ENCODE measurements at regions not wholly inside any gene's neighbourhood (a gene's known extent, or its start where the extent isn't known, plus 50 kb on each side); places are given as distances from the start of the nearest gene placed in this dataset.
"Not testable (repeated sequence)": the region's sequence is repeated elsewhere in the genome, so short reads cannot be mapped to it uniquely, and the experiment has no call there.

DNA sequence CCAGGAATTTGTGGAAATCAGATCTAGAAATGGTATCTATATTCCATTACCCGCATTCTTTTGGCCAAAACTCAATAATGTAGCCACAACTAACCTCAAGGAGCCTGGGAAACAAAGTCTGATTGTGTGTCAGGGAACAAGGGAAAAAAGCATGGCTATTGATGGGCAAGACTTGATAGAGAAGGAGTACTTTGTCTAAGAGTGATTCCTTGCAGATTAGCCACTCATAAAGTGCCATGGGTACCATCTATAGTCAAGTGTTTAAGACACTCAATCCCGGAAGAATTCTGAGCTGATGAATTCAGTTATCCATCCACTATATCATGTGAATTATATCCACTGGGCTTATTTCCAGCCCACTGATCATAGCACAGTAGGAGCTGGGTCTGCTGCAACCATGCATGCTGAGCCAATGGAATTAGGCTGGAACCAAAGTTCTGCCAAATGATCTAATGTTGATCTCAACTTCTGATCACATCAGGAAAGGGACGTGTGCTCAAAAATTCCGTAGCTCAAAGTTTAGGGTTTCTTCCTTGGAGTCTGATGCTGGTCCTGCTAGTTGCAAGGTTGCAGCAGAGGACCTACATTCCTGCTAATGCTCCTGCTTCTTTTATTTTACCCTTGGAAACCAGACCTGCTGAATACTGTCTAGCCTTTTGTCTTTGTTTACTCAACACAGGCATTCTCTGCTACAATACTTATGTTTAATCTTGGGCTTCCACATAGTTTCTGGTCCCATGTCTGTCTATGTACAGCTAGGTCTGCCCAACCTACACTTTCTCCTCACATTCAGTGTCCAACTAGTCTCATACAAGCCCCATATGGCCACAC is 629.7 kb downstream of the IRS1 start:
- no peaks in the 10 kb centered on the region for H3K9me3 ChIP-seq
- no peak overlapping the region for H3K4me3 ChIP-seq
- no peaks in the 10 kb centered on the region for H3K36me3 ChIP-seq
- H3K27me3 ChIP-seq, result no peaks in the 10 kb centered on the region
- DNase-seq, result peak; percentile 59

DNA sequence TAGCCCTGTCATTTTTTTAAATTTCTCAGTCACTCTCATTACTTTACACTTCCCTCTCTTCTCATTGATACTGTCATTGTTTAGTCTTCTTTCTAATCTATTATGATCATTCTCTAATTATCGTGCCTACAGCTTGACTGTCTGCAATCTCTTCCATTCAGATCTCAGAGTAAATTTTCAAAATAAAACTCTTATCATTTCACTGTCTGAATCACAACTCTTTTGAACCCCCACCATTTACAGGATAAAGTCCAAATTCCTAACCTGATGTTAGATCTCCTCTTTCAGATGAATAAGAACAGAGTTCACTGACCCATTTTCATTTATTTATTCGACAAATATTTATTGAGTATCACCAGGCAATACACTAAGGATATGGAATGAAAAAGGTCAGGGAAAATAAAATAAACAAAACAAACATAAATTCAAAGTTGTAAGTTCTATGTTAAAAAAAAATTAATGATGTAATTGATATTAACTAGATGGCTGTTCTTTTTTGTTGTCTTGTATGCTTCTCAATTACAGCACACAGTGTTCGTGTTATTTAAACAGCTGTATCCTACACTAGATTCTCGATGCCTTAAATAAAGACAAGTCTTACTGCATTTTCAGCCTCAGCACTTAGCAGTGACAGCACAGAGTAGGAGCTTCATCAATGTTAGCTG is 631.0 kb downstream of the IRS1 start:
- no peaks in the 10 kb centered on the region for H3K27me3 ChIP-seq
- H3K36me3 ChIP-seq, result no peaks in the 10 kb centered on the region
- no peaks in the 10 kb centered on the region for H3K9me3 ChIP-seq
- DNase-seq, result no peak
- no peak overlapping the region for H3K4me3 ChIP-seq

DNA sequence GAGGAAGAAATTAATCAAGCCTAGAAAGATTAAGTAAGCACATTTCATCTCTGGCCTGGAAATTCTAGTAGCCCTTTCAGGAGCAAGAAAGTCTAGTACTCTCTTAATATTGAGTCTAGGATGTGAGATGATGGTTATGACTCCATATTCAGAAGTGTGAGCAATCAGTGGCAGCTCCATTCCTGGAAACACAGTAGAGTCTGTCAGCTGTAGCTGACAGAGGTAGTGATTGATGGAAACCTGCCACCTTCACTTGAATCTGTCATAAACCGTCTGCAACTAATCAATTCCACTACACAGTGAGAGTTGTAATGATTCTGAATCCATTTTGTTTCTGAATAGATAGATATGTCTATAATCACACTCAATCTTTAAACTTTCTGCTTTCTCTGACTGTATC is 635.1 kb downstream of the IRS1 start:
- DNase-seq, result no peak
- Histone ChIP-seq H3K27me3 (no peaks in the 10 kb centered on the region), H3K9me3 (no peaks in the 10 kb centered on the region), H3K36me3 (no peaks in the 10 kb centered on the region), H3K4me3 (no peak overlapping the region)

DNA sequence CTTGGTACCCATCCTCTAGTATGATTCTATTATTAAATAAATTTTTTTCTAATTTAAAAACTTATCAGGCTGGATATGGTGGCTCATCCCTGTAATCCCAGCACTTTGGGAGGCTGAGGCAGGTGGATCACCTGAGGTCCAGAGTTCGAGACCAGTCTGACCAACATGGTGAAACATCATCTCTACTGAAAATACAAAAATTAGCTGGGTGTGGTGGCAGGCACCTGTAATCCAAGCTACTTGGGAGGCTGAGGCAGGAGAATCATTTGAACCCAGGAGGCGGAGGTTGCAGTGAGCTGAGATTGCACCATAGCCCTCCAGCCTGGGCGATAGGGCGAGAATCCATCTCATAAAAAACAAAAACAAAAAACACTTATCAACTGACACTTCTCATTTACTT is 639.0 kb downstream of the IRS1 start:
- not testable (repeated sequence) for H3K9me3 ChIP-seq, DNase-seq, H3K4me3 ChIP-seq, H3K36me3 ChIP-seq, H3K27me3 ChIP-seq

DNA sequence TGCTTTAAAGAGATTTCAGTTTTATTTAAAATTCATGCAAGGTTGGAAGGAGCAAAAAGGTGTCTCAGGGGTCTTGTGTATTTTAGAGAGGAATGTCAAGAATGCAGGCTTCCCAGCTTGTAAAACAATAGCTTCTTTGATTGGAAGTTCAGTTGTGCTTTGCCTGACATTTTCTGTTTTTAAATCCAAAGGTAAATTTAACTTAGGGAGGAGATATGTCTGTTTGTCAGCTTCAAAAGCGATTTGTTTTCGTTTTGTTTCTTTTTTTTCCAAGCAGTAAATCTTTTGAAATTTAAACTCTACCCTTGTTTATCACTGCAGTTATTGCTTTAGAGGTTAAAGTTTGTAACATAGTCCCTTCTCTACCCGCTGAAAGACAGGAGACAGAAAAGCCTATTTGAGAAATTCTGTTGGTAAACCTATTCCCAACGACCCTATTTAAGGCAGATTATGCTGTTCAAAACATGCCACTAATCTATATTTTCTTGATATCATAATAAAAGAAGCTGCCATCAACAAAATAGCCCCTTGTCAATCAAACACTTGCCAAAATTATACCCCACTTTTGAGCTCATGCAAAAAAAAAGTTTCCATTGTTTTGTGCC is 639.6 kb downstream of the IRS1 start:
- no peaks in the 10 kb centered on the region for H3K27me3 ChIP-seq
- no peak for DNase-seq

DNA sequence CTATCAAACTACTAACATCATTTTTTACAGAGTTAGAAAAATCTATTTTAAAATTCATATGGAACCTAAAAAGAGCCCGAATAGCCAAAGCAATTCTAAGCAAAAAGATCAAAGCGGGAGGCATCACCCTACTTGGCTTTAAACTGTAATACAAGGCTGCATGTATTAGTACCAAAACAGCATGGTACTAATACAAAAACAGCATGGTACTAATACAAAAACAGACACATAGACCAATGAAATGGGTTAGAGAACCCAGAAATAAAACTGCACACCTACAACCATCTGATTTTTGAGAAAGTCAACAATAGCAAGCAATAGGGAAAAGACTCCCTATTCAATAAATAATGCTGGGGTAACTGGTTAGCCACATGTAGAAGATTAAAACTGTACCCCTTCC is 640.7 kb downstream of the IRS1 start:
- H3K4me3 ChIP-seq, result no peak overlapping the region
- no peaks in the 10 kb centered on the region for H3K9me3 ChIP-seq
- no peaks in the 10 kb centered on the region for H3K36me3 ChIP-seq
- no peaks in the 10 kb centered on the region for H3K27me3 ChIP-seq
- no peak for DNase-seq

More for the DNA sequence above, 639.6 kb downstream of the IRS1 start:
- no peak overlapping the region for H3K4me3 ChIP-seq
- no peaks in the 10 kb centered on the region for H3K9me3 ChIP-seq
- no peaks in the 10 kb centered on the region for H3K36me3 ChIP-seq

DNA sequence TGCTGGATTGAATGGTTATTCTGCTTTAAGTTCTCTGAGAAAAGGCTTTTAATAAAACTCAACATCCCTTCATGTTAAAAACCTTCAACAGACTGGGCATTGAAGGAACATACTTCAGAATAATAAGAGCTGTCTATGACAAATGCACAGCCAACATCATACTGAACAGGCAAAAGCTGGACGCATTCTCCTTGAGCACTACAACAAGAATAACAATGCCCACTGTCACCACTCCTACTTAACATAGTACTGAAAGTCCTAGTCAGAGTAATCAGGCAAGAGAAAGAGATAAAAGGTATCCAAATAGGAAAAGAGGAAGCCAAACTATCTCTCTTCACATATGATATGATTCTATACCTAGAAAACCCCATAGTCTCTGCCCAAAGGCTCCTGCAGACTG is 641.4 kb downstream of the IRS1 start:
- H3K27me3 ChIP-seq, result no peaks in the 10 kb centered on the region
- H3K36me3 ChIP-seq, result no peaks in the 10 kb centered on the region
- DNase-seq, result no peak
- H3K4me3 ChIP-seq, result no peak overlapping the region
- H3K9me3 ChIP-seq, result no peaks in the 10 kb centered on the region

DNA sequence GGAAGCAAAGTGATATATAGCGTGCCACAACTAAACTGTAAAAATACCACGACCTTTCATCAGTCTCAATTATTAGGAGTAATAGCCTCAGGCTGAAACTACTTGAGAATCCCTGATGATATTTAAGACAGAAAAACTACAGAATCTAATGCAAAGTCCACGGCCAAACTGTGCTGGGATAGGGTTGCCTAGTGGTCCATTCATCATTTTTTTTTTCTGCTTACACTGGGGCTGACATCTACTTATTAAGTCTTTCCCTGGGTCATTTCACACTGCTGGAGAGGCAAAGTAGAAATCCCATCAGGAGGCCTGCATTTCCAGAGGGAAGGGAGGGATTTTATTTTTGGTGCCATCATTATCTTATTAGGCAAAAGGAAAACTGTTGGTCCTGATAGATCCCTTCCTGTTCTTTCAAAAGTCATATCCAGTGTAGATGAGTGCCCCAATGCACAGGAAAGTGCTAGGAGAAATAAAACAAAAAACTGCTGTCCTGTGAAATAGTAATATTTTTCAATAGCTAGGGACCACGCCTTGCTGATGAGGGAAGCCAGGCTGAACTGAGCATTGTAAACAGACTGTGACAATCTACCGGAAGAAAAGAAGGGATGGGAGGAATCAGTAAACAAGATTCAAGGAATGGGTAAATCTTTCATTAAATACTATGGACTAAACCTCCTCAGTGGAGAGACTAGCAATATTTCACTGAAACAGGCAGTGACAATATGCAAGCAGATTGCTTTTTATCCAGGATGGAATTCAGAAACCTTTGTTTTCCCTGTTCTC is 644.3 kb downstream of the IRS1 start:
- Histone ChIP-seq H3K4me3 (no peak overlapping the region), H3K36me3 (no peaks in the 10 kb centered on the region), H3K27me3 (no peaks in the 10 kb centered on the region), H3K9me3 (no peaks in the 10 kb centered on the region)
- DNase-seq, result no peak

DNA sequence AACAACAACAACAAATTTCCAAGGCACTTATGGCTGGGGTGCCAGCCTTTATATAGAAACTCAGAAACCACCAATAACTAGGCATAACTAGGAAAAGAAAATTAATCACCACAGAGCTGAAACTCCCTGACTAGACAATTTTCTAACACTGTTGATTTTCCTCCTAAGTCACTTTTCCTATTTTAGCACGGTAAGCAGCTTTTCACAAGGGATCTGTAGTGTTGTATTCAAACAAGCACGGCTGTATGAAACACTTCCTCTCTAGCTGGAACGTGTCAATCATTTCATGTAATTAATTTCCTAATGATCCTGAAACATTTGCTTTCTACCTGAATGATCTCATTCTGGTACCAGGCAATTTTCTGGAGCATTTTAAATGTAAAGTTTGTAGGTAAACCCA is 645.0 kb downstream of the IRS1 start:
- Histone ChIP-seq H3K9me3 (no peaks in the 10 kb centered on the region), H3K4me3 (no peak overlapping the region), H3K27me3 (no peaks in the 10 kb centered on the region), H3K36me3 (no peaks in the 10 kb centered on the region)
- no peak for DNase-seq

DNA sequence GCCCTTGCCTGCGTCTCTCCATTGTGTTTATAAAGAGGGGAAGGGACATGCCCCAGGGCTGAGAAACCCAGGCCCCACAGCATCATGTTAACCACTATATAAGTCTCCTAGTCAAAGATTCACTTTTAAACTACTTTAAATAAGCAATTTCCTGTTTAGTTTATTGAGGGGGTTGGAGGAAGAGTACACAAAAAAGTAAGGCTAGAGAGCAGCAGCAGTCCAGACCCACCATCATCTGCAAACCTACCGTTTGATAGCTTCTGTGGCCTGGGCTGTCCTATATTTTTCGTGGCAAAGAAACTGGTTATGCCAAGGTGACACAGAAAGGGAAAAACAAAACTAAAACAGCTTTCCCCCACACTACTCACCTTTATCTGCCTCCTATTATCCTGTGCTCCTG is 646.1 kb downstream of the IRS1 start:
- Histone ChIP-seq H3K27me3 (no peaks in the 10 kb centered on the region), H3K9me3 (no peaks in the 10 kb centered on the region), H3K36me3 (no peaks in the 10 kb centered on the region), H3K4me3 (no peak overlapping the region)
- DNase-seq, result no peak

DNA sequence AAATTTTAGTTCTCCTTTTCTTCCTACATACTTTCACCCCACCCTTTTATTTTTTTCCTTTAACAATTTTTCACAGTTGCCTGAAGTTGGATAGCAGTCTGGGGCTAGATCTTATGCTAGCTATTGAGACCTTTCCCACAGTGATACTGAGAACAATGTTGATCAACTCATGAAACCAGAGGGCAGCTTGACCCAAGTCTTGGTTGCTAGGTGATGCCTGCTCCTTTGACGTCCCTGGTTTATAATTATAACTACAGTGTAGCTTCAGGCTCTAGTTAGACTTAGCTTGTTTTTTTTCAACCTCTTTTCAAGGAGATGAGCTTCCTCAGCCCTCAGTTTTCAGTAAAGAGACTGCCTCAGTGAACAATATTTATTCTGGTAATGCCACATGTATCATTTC is 648.5 kb downstream of the IRS1 start:
- H3K36me3 ChIP-seq, result no peaks in the 10 kb centered on the region
- no peaks in the 10 kb centered on the region; the same call in 1 of the 2 replicates for H3K9me3 ChIP-seq
- H3K4me3 ChIP-seq, result no peak overlapping the region
- DNase-seq, result no peak
- H3K27me3 ChIP-seq, result no peaks in the 10 kb centered on the region

DNA sequence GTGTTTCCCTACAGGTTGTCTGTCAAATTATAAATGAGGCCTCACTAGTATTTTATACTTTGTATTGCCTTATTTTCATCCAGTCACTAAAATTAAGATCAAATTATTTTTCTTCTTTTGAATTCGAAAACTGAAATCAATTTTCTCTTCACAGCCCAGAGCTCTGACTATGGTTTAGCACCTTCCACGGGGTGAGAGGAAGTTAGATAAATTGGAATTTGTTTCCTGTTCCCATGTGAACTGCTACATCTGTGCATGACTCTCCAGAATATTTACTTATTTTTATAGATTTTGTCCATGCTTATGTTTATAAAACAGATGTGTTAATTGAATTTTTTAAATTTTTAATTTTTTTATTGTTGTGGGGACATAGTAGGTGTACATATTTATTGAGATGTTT is 656.5 kb downstream of the IRS1 start:
- no peak for DNase-seq
- Histone ChIP-seq H3K9me3 (no peaks in the 10 kb centered on the region; the same call in 1 of the 2 replicates), H3K27me3 (no peaks in the 10 kb centered on the region), H3K36me3 (no peaks in the 10 kb centered on the region), H3K4me3 (no peak overlapping the region)

DNA sequence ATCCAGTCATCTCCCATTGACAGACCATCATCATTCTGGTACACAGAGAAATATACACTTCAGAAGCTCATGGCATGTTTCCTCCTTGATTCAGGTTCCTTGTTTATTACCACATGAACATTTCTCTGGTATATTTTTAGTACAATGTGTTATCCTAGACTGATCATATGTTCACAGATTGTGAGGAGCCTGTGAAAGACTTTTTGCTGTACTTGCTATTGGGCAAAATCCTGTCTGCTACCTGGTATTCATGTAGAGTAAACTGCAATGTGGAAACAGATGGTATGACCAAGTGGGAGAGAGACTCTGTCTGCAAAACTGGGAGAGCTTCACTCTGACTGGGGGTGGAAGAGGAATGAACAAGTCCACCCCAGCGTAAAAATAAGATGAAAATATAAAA is 657.2 kb downstream of the IRS1 start:
- DNase-seq, result no peak
- Histone ChIP-seq H3K4me3 (no peak overlapping the region), H3K36me3 (no peaks in the 10 kb centered on the region), H3K9me3 (no peaks in the 10 kb centered on the region), H3K27me3 (no peaks in the 10 kb centered on the region)

DNA sequence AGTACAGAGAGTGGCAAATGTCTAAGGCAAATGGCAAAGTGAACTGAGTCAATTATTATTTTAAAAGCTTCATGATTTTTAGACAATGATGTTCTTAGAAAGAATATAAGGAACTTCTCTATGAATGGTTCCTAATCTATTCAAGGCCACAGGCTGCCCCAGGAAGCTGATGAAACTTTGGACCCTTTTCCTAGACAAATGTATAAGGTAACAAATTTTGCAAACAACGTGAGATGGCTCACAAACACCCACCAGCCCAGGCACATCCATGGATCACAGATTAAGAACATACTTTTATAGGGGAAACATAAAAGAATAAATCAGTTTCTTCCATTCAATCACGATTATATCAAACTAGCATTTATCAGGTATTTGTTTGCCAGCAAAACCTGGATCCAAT is 659.0 kb downstream of the IRS1 start:
- DNase-seq, result no peak
- Histone ChIP-seq H3K36me3 (no peaks in the 10 kb centered on the region), H3K9me3 (no peaks in the 10 kb centered on the region), H3K4me3 (no peak overlapping the region), H3K27me3 (no peaks in the 10 kb centered on the region)

DNA sequence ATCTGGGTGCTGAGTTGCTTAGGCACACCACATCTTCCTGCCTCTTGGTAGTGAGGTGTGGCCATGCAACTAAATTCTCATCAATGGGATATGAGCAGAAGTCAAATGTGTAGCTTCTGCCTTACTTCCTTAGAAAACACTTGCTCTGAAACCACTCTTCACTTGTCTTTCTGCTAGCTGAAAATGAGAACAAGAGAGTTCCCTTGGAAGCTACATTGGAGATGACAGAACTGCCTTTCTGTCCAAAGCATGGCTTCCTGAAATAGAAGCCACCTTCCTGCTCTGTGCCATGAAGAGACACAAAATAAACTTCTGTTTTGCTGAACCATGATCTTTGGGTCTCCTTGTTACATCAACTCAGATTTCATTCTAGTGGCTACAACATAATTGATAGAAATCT is 659.9 kb downstream of the IRS1 start:
- H3K9me3 ChIP-seq, result no peaks in the 10 kb centered on the region
- H3K4me3 ChIP-seq, result no peak overlapping the region
- DNase-seq, result no peak
- no peaks in the 10 kb centered on the region for H3K36me3 ChIP-seq
- H3K27me3 ChIP-seq, result no peaks in the 10 kb centered on the region

DNA sequence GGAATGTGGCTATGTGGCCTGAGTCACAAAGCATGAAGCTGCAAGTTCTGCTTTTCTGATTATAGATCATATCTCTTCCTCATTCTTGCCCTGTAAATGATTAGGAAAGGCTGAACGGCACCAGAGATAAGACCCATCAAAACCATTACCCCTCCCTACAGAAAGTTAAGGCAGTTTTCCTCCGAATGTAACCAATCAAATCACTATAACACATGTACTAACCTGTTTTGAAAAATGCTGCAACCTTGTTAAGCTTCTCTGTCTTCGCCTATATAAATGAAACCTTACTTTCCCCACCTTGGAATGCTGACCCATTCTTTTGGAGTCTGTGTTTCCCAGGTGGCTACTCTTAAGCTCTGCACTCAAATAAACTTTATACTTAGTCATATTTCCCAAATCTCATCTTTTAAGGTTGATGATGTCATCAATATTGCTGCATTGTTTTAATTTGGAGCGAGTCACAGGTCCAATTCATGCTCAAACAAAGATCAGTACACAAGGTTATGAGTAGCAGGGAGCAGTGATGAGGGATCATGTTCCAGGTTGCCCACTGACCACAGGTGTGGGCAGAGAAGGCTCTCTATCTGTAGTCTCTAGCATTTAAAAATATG is 662.3 kb downstream of the IRS1 start:
- DNase-seq, result no peak
- no peak overlapping the region for H3K4me3 ChIP-seq
- no peaks in the 10 kb centered on the region for H3K36me3 ChIP-seq
- H3K9me3 ChIP-seq, result no peaks in the 10 kb centered on the region
- H3K27me3 ChIP-seq, result no peaks in the 10 kb centered on the region

DNA sequence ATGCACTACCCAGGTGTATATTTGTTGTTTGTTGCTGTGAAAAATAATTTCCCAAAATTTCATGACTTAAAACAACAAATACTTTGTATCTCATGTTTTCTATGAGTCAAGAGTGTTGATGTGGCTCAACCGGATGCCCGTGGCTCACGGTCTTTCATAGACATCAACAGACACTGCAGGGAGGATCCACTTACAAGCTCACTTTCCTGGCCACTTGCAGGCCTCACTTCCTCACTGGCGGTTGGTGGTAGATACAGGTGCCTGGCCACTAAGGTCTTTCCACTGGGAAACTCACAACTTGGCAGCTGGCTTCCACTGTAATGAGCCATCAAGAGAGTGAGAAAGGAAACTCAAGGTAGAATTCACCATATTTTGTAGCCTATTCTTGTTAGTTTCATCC is 662.9 kb downstream of the IRS1 start:
- Histone ChIP-seq H3K27me3 (no peaks in the 10 kb centered on the region), H3K4me3 (no peak overlapping the region), H3K36me3 (no peaks in the 10 kb centered on the region), H3K9me3 (no peaks in the 10 kb centered on the region)
- no peak for DNase-seq

Data from MG63 (cell line).